Upper lobe of left lung (tissue), 4 donors: ENCODE measurements at regions not wholly inside any gene's neighbourhood (a gene's known extent, or its start where the extent isn't known, plus 50 kb on each side); places are given as distances from the start of the nearest gene placed in this dataset.

ENCODE experiments used
- CTCF ChIP-seq, 6 experiments: fragments of 450-650 bp in 4 of 6; fragments of 200-600 bp in 2 of 6; sonication (generic) in 2 of 6; IDR thresholded peaks; one replicate each; pipeline ENCODE4 v1.5.1; 2016 to 2019; ENCODE audit warnings: antibody characterized with exemption in 6 of 6
- POLR2A ChIP-seq, 4 donors: fragments of 450-650 bp; IDR thresholded peaks; one replicate each; pipeline ENCODE4 v1.5.1; 2016 to 2017; ENCODE audit warnings: antibody characterized with exemption in 4 of 4, mild to moderate bottlenecking in 2 of 4

GRCh38 chr6:126535138-126535537 lies 195.2 kb downstream of the CENPW start:
- no peak for TF ChIP-seq CTCF (IDR thresholded peaks at IDR 0.05)
- TF ChIP-seq POLR2A (IDR thresholded peaks at IDR 0.05): no peak
